ENCODE measurements at regions not wholly inside any gene's neighbourhood (a gene's known extent, or its start where the extent isn't known, plus 50 kb on each side); places are given as distances from the start of the nearest gene placed in this dataset.

DNA sequence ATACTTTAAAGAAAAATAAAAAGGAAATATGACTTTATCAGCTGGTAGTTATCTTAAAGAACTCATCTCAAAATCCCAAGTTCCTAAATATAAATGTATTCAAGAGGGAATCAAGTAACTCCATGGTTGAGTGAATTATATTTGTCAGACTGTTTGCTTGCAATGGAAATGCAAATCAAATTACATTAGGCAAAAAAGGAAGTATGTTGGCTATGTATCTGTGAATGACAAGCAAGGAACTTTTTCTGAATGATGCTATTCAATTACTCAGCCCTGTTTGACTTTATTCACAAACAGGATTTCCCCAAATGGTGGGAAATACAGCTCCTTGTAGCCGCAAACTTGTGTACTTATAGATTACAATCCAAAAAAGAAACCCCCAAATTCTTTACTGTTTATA, 309.1 kb downstream of the ARL6IP6 start:
- Mint-ChIP-seq H3K9me3 (no peaks in the 10 kb centered on the region), H3K36me3 (no peaks in the 10 kb centered on the region), H3K4me3 (no peak overlapping the region), H3K27ac (no peak overlapping the region), H3K4me1 (ENCODE audit: unreplicated experiment) (no peaks in the 10 kb centered on the region), H3K27me3 (no peaks in the 10 kb centered on the region)
- DNase-seq (ENCODE audit: extremely low spot score, unreplicated experiment) = no peak
- TF ChIP-seq, protein P1, sequence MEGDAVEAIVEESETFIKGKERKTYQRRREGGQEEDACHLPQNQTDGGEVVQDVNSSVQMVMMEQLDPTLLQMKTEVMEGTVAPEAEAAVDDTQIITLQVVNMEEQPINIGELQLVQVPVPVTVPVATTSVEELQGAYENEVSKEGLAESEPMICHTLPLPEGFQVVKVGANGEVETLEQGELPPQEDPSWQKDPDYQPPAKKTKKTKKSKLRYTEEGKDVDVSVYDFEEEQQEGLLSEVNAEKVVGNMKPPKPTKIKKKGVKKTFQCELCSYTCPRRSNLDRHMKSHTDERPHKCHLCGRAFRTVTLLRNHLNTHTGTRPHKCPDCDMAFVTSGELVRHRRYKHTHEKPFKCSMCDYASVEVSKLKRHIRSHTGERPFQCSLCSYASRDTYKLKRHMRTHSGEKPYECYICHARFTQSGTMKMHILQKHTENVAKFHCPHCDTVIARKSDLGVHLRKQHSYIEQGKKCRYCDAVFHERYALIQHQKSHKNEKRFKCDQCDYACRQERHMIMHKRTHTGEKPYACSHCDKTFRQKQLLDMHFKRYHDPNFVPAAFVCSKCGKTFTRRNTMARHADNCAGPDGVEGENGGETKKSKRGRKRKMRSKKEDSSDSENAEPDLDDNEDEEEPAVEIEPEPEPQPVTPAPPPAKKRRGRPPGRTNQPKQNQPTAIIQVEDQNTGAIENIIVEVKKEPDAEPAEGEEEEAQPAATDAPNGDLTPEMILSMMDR (conservative IDR thresholded peaks at IDR 0.05) = no peak

- no peaks in the 10 kb centered on the region for H3K27me3 Mint-ChIP-seq
- no peak overlapping the region for H3K4me3 Mint-ChIP-seq
- H3K9me3 Mint-ChIP-seq = peaks cover 12% of the 10 kb centered on the region
- no peaks in the 10 kb centered on the region for H3K36me3 Mint-ChIP-seq
- TF ChIP-seq, protein P1 (conservative IDR thresholded peaks at IDR 0.05) = no peak
- H3K27ac Mint-ChIP-seq = no peak overlapping the region
- no peaks in the 10 kb centered on the region for H3K4me1 Mint-ChIP-seq (ENCODE audit: unreplicated experiment)
- DNase-seq (ENCODE audit: extremely low spot score, unreplicated experiment) = no peak
Observed at GRCh38 chr2:153020201-153020600, 301.8 kb downstream of the ARL6IP6 start.

GRCh38 chr2:153005071-153005730, 286.8 kb downstream of the ARL6IP6 start:
- peaks cover 7% of the 10 kb centered on the region for H3K27me3 Mint-ChIP-seq
- H3K27ac Mint-ChIP-seq = no peak overlapping the region

DNA sequence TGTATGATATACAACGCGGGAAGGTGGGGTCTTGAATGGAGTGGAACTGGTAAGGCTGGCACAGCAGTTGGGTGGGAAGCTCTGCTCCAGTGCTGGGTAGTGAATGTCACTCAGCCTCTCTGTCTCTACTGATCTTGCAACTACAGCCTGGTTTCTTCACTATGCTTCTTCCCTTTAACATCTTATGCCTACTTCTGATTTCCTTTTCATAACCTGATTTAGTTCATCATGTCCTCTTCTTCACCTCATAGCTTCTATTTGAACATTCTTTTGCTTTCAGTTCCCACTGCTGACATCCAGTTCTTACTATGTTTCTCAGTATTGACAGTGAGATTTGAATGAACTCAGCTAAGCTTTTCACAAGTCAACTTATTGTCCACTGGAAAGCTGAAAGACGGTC, 286.2 kb downstream of the ARL6IP6 start:
- Mint-ChIP-seq H3K27me3 (peaks cover 7% of the 10 kb centered on the region), H3K27ac (no peak overlapping the region), H3K4me3 (no peak overlapping the region), H3K4me1 (ENCODE audit: unreplicated experiment) (no peaks in the 10 kb centered on the region), H3K9me3 (no peaks in the 10 kb centered on the region), H3K36me3 (no peaks in the 10 kb centered on the region)
- TF ChIP-seq, protein P1 (conservative IDR thresholded peaks at IDR 0.05) = no peak
- DNase-seq (ENCODE audit: extremely low spot score, unreplicated experiment) = no peak

More at GRCh38 chr2:153005071-153005730, 286.8 kb downstream of the ARL6IP6 start:
- TF ChIP-seq, protein P1 (conservative IDR thresholded peaks at IDR 0.05) = no peak
- no peaks in the 10 kb centered on the region for H3K4me1 Mint-ChIP-seq (ENCODE audit: unreplicated experiment)
- DNase-seq (ENCODE audit: extremely low spot score, unreplicated experiment) = no peak
- no peak overlapping the region for H3K4me3 Mint-ChIP-seq
- no peaks in the 10 kb centered on the region for H3K9me3 Mint-ChIP-seq
- no peaks in the 10 kb centered on the region for H3K36me3 Mint-ChIP-seq

- Mint-ChIP-seq H3K4me3 (no peak overlapping the region), H3K4me1 (ENCODE audit: unreplicated experiment) (no peaks in the 10 kb centered on the region)
Observed at GRCh38 chr2:152974146-152974545, 255.7 kb downstream of the ARL6IP6 start.

More at GRCh38 chr2:152974146-152974545, 255.7 kb downstream of the ARL6IP6 start:
- Mint-ChIP-seq H3K9me3 (peaks cover 5% of the 10 kb centered on the region), H3K27me3 (no peaks in the 10 kb centered on the region), H3K36me3 (no peaks in the 10 kb centered on the region), H3K27ac (no peak overlapping the region)
- no peak for DNase-seq (ENCODE audit: extremely low spot score, unreplicated experiment)
- TF ChIP-seq, protein P1 (conservative IDR thresholded peaks at IDR 0.05) = no peak

Data from type B pancreatic cell (in vitro differentiated cells).